HepG2 (cell line): ENCODE measurements at regions not wholly inside any gene's neighbourhood (a gene's known extent, or its start where the extent isn't known, plus 50 kb on each side); places are given as distances from the start of the nearest gene placed in this dataset.

ENCODE experiments used
- ATAC-seq: fragments of 200-7000 bp; cut with Tn5 transposase; 3 replicates; pipeline ENCODE4 v1.9.1; 2020; ENCODE audit warnings: mild to moderate bottlenecking, moderate library complexity
- BruUV-seq: library from RNA; stranded (reverse); fragments of 400-500 nt; replicated peaks from 2 replicates; lab custom pipeline; 2021; lab: Mats Ljungman, UMichigan
- CTCF ChIA-PET: fragments of 300-600 bp; formaldehyde crosslinking; extraction: SDS; loops from one replicate; lab custom pipeline; 2021; ENCODE audit warnings: low total read pairs, inconsistent platforms, low intra/inter-chr PET ratio; lab: Yijun Ruan, JAX
- POLR2A ChIA-PET: fragments of 350-600 bp; sonication (Branson Sonifier 250); formaldehyde crosslinking; loops from one replicate; lab custom pipeline; 2020; ENCODE audit warnings: antibody characterized with exemption, inconsistent platforms; lab: Yijun Ruan, JAX
- DNase-seq: peaks from one replicate; pipeline ENCODE4 v3.0.0-alpha.2; 2015; ENCODE audit warnings: low spot score
- FAIRE-seq: peaks from 3 replicates; lab custom pipeline; 2011; peaks lifted over from hg19 to GRCh38; lab: Jason Lieb, UNC
- H2AFZ ChIP-seq: one replicate; pipeline ENCODE4 v1.6.1; 2011; ENCODE audit warnings: low read length, inconsistent platforms
- H3K27ac ChIP-seq: fragments of 300-600 bp; 3 replicates; pipeline ENCODE4 v1.8.0; 2011; ENCODE audit warnings: mixed run types, mild to moderate bottlenecking, mixed read lengths, low read length, inconsistent platforms; ENCODE audit not compliant: insufficient read depth; ENCODE audit errors: extremely low read length
- H3K27me3 ChIP-seq, 2 experiments: fragments of 200-600 bp in 1 of 2; 2 replicates in 1 of 2; 3 replicates in 1 of 2; pipeline versions ENCODE4 v1.6.0 to v1.8.0; 2011; ENCODE audit warnings: low read length in 2 of 2, mild to moderate bottlenecking in 2 of 2, moderate library complexity in 2 of 2, inconsistent platforms in 1 of 2; ENCODE audit not compliant: insufficient read depth in 2 of 2, control insufficient read depth in 1 of 2
- H3K36me3 ChIP-seq, 2 experiments: fragments of 200-600 bp in 1 of 2; replicated peaks in 1 of 2; 2 replicates in 1 of 2; 3 replicates in 1 of 2; pipeline versions ENCODE4 v1.5.1 to v1.8.0; 2011; ENCODE audit warnings: low read length in 2 of 2, inconsistent platforms in 1 of 2; ENCODE audit not compliant: insufficient read depth in 2 of 2, control insufficient read depth in 1 of 2
- H3K4me1 ChIP-seq: 2 replicates; pipeline ENCODE4 v1.5.1; 2012; ENCODE audit warnings: low read length, inconsistent platforms; ENCODE audit not compliant: insufficient read depth
- H3K4me2 ChIP-seq: 2 replicates; pipeline ENCODE4 v1.6.0; 2011; ENCODE audit warnings: low read depth, low read length, inconsistent platforms
- H3K4me3 ChIP-seq, 3 experiments: fragments of 200-600 bp in 1 of 3; sonication (generic), shearing (Covaris generic) in 1 of 3; replicated peaks in 1 of 3; 2 replicates each; pipeline ENCODE4 v1.5.1; 2011 to 2016; ENCODE audit warnings: low read length in 3 of 3, inconsistent platforms in 2 of 3, low read depth in 2 of 3, mild to moderate bottlenecking in 2 of 3, control low read depth in 1 of 3, mixed read lengths in 1 of 3; ENCODE audit not compliant: insufficient read depth in 1 of 3
- H3K79me2 ChIP-seq: one replicate; pipeline ENCODE4 v1.6.1; 2011; ENCODE audit warnings: low read length, inconsistent platforms; ENCODE audit not compliant: insufficient read depth
- H3K9ac ChIP-seq: 2 replicates; pipeline ENCODE4 v1.6.0; 2011; ENCODE audit warnings: mild to moderate bottlenecking, low read depth, low read length, inconsistent platforms; ENCODE audit not compliant: insufficient read depth
- H3K9me3 ChIP-seq: 2 replicates; pipeline ENCODE4 v1.5.1; 2012; ENCODE audit warnings: mild to moderate bottlenecking, low read length
- H4K20me1 ChIP-seq: 2 replicates; pipeline ENCODE4 v1.6.0; 2011; ENCODE audit warnings: inconsistent platforms, mild to moderate bottlenecking, low read length, moderate library complexity; ENCODE audit not compliant: insufficient read depth
- MBD4 ChIP-seq: IDR thresholded peaks from 2 replicates; pipeline ENCODE4 v1.6.1; 2012; ENCODE audit warnings: low read length, inconsistent platforms, borderline replicate concordance
- PHF5A ChIP-seq: IDR thresholded peaks from one replicate; pipeline ENCODE4 v1.6.1; 2018; ENCODE audit warnings: low read depth, missing genetic modification reagents; ENCODE audit not compliant: unreplicated experiment
- ZNF138 ChIP-seq: sonication (generic); formaldehyde crosslinking; IDR thresholded peaks from 2 replicates; pipeline ENCODE4 v1.5.0; 2020; ENCODE audit warnings: mild to moderate bottlenecking, low read depth, missing genetic modification reagents
- ZNF260 ChIP-seq: sonication (generic); formaldehyde crosslinking; IDR thresholded peaks from 2 replicates; pipeline ENCODE4 v1.4.0; 2020; ENCODE audit warnings: missing genetic modification reagents, low read depth, mild to moderate bottlenecking, borderline replicate concordance
- WGBS: methylation state at CpG from one replicate; pipeline ENCODE4 v1.1.6; 2017; ENCODE audit warnings: low lambda C conversion rate; 5-methylcytosine and 5-hydroxymethylcytosine counted together
- in situ Hi-C: cut with HindIII; loops from 2 replicates; pipeline ENCODE4 v1.10.0; 2017; ENCODE audit warnings: low pct_unique_long_range_greater_than_20kb; ENCODE audit not compliant: extremely low pct_ligation_motif_present
- intact Hi-C: fragments of 100-400 bp; cut with micrococcal nuclease; formaldehyde crosslinking; loops from one replicate; pipeline ENCODE4 v1.10.0; 2022; ENCODE audit not compliant: unreplicated experiment
- TF ChIP-seq, protein P1 (sequence below): sonication (generic); formaldehyde crosslinking; IDR thresholded peaks from 2 replicates; pipeline ENCODE4 v1.4.0; 2020; ENCODE audit warnings: missing genetic modification reagents, mild to moderate bottlenecking, borderline replicate concordance
- TF ChIP-seq, protein P2 (sequence below): sonication (generic); formaldehyde crosslinking; IDR thresholded peaks from 2 replicates; pipeline ENCODE4 v1.4.0; 2020; ENCODE audit warnings: missing genetic modification reagents

DNA sequence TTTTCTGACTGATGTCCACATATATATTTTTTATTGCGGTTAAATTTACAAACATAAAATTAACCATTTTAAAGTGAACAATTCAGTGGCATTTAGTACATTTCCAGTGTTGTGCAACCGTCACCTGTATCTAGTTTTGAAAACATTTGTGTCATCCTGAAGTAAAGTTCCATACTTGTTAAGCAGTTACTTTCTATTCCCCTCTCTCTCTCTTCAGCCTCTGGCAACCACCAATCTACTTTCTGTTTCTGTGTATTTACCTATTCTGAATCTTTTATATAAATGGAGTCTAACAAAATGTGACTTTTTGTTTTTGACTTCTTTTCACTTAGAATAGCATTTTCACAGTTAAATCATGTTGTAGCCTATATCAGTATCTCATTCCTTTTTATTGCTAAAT is 480.1 kb upstream of the SMARCA2 start:
- Histone ChIP-seq H3K79me2 (no peaks in the 10 kb centered on the region), H2AFZ (no peak overlapping the region), H3K4me1 (no peaks in the 10 kb centered on the region), H4K20me1 (no peaks in the 10 kb centered on the region), H3K36me3 (no peaks in the 10 kb centered on the region), H3K27me3 (no peaks in the 10 kb centered on the region), H3K4me3 (no peak overlapping the region), H3K9me3 (no peaks in the 10 kb centered on the region), H3K4me2 (no peak overlapping the region), H3K27ac (no peak overlapping the region), H3K9ac (no peak overlapping the region)
- ChIA-PET CTCF (no interaction called here), POLR2A (no interaction called here)
- FAIRE-seq (no peak), ATAC-seq (no peak), DNase-seq (no peak)
- TF ChIP-seq ZNF138 (CRISPR knock-in tag) (no peak), MBD4 (no peak), PHF5A (CRISPR knock-in tag) (no peak), ZNF260 (CRISPR knock-in tag) (no peak)
- TF ChIP-seq, protein P1, sequence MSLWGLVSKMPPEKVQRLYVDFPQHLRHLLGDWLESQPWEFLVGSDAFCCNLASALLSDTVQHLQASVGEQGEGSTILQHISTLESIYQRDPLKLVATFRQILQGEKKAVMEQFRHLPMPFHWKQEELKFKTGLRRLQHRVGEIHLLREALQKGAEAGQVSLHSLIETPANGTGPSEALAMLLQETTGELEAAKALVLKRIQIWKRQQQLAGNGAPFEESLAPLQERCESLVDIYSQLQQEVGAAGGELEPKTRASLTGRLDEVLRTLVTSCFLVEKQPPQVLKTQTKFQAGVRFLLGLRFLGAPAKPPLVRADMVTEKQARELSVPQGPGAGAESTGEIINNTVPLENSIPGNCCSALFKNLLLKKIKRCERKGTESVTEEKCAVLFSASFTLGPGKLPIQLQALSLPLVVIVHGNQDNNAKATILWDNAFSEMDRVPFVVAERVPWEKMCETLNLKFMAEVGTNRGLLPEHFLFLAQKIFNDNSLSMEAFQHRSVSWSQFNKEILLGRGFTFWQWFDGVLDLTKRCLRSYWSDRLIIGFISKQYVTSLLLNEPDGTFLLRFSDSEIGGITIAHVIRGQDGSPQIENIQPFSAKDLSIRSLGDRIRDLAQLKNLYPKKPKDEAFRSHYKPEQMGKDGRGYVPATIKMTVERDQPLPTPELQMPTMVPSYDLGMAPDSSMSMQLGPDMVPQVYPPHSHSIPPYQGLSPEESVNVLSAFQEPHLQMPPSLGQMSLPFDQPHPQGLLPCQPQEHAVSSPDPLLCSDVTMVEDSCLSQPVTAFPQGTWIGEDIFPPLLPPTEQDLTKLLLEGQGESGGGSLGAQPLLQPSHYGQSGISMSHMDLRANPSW (CRISPR knock-in tag), result no peak
- TF ChIP-seq, protein P2, sequence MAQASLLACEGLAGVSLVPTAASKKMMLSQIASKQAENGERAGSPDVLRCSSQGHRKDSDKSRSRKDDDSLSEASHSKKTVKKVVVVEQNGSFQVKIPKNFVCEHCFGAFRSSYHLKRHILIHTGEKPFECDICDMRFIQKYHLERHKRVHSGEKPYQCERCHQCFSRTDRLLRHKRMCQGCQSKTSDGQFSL (CRISPR knock-in tag), result no peak
- intact Hi-C loops (no loop called here), in situ Hi-C loops (no loop called here)
- no TSS peak for BruUV-seq
- 20% methylated on average over 2 of the region's 2 CpGs for WGBS
